H1 (cell line): ENCODE measurements at regions not wholly inside any gene's neighbourhood (a gene's known extent, or its start where the extent isn't known, plus 50 kb on each side); places are given as distances from the start of the nearest gene placed in this dataset.

Source experiments
- E2F6 ChIP-seq: IDR thresholded peaks from 2 replicates; pipeline ENCODE4 v1.6.1; 2012; ENCODE audit warnings: inconsistent platforms
- FOSL1 ChIP-seq: IDR thresholded peaks from 2 replicates; pipeline ENCODE4 v1.6.1; 2011; ENCODE audit warnings: mild to moderate bottlenecking, low read depth, low read length, moderate library complexity; ENCODE audit not compliant: insufficient read depth
- JUN ChIP-seq: IDR thresholded peaks from 2 replicates; pipeline ENCODE4 v1.6.1; 2011; ENCODE audit warnings: low read depth, mild to moderate bottlenecking, improper control_type of control experiment, low read length
- POLR2AphosphoS5 ChIP-seq: IDR thresholded peaks from 2 replicates; pipeline ENCODE4 v1.6.1; 2011; ENCODE audit warnings: low read depth, low read length
- RAD21 ChIP-seq, 2 experiments: IDR thresholded peaks in 1 of 2; conservative IDR thresholded peaks in 1 of 2; 2 replicates each; pipeline ENCODE4 v1.6.1; 2011; ENCODE audit warnings: low read depth in 2 of 2, low read length in 2 of 2, improper control_type of control experiment in 1 of 2, inconsistent platforms in 1 of 2, mild to moderate bottlenecking in 1 of 2, moderate library complexity in 1 of 2
- RBBP5 ChIP-seq: IDR thresholded peaks from 2 replicates; pipeline ENCODE4 v1.7.1; 2012; ENCODE audit warnings: low read depth, mild to moderate bottlenecking, inconsistent platforms, low read length, moderate library complexity, borderline replicate concordance
- RFX5 ChIP-seq: IDR thresholded peaks from 2 replicates; pipeline ENCODE4 v1.6.1; 2011; ENCODE audit warnings: low read depth, low read length, improper control_type of control experiment, borderline replicate concordance
- SP4 ChIP-seq: IDR thresholded peaks from 2 replicates; pipeline ENCODE4 v1.6.1; 2012; ENCODE audit warnings: low read length, inconsistent platforms
- TEAD4 ChIP-seq: IDR thresholded peaks from 2 replicates; pipeline ENCODE4 v1.6.1; 2012; ENCODE audit warnings: low read depth, low read length, inconsistent platforms, mixed read lengths
- YY1 ChIP-seq: IDR thresholded peaks from 2 replicates; pipeline ENCODE4 v1.6.1; 2011; ENCODE audit warnings: low read depth, mild to moderate bottlenecking, low read length
- TF ChIP-seq, protein P1 (sequence below): fragments of 300-600 bp; sonication (generic); IDR thresholded peaks from 2 replicates; pipeline ENCODE4 v1.7.1; 2012; ENCODE audit warnings: low read length, moderate library complexity, mild to moderate bottlenecking, inconsistent platforms; ENCODE audit not compliant: insufficient replicate concordance

GRCh38 chr4:130563889-130564418 is 1468.0 kb downstream of the C4orf33 start (continued):
- TF ChIP-seq, protein P1, sequence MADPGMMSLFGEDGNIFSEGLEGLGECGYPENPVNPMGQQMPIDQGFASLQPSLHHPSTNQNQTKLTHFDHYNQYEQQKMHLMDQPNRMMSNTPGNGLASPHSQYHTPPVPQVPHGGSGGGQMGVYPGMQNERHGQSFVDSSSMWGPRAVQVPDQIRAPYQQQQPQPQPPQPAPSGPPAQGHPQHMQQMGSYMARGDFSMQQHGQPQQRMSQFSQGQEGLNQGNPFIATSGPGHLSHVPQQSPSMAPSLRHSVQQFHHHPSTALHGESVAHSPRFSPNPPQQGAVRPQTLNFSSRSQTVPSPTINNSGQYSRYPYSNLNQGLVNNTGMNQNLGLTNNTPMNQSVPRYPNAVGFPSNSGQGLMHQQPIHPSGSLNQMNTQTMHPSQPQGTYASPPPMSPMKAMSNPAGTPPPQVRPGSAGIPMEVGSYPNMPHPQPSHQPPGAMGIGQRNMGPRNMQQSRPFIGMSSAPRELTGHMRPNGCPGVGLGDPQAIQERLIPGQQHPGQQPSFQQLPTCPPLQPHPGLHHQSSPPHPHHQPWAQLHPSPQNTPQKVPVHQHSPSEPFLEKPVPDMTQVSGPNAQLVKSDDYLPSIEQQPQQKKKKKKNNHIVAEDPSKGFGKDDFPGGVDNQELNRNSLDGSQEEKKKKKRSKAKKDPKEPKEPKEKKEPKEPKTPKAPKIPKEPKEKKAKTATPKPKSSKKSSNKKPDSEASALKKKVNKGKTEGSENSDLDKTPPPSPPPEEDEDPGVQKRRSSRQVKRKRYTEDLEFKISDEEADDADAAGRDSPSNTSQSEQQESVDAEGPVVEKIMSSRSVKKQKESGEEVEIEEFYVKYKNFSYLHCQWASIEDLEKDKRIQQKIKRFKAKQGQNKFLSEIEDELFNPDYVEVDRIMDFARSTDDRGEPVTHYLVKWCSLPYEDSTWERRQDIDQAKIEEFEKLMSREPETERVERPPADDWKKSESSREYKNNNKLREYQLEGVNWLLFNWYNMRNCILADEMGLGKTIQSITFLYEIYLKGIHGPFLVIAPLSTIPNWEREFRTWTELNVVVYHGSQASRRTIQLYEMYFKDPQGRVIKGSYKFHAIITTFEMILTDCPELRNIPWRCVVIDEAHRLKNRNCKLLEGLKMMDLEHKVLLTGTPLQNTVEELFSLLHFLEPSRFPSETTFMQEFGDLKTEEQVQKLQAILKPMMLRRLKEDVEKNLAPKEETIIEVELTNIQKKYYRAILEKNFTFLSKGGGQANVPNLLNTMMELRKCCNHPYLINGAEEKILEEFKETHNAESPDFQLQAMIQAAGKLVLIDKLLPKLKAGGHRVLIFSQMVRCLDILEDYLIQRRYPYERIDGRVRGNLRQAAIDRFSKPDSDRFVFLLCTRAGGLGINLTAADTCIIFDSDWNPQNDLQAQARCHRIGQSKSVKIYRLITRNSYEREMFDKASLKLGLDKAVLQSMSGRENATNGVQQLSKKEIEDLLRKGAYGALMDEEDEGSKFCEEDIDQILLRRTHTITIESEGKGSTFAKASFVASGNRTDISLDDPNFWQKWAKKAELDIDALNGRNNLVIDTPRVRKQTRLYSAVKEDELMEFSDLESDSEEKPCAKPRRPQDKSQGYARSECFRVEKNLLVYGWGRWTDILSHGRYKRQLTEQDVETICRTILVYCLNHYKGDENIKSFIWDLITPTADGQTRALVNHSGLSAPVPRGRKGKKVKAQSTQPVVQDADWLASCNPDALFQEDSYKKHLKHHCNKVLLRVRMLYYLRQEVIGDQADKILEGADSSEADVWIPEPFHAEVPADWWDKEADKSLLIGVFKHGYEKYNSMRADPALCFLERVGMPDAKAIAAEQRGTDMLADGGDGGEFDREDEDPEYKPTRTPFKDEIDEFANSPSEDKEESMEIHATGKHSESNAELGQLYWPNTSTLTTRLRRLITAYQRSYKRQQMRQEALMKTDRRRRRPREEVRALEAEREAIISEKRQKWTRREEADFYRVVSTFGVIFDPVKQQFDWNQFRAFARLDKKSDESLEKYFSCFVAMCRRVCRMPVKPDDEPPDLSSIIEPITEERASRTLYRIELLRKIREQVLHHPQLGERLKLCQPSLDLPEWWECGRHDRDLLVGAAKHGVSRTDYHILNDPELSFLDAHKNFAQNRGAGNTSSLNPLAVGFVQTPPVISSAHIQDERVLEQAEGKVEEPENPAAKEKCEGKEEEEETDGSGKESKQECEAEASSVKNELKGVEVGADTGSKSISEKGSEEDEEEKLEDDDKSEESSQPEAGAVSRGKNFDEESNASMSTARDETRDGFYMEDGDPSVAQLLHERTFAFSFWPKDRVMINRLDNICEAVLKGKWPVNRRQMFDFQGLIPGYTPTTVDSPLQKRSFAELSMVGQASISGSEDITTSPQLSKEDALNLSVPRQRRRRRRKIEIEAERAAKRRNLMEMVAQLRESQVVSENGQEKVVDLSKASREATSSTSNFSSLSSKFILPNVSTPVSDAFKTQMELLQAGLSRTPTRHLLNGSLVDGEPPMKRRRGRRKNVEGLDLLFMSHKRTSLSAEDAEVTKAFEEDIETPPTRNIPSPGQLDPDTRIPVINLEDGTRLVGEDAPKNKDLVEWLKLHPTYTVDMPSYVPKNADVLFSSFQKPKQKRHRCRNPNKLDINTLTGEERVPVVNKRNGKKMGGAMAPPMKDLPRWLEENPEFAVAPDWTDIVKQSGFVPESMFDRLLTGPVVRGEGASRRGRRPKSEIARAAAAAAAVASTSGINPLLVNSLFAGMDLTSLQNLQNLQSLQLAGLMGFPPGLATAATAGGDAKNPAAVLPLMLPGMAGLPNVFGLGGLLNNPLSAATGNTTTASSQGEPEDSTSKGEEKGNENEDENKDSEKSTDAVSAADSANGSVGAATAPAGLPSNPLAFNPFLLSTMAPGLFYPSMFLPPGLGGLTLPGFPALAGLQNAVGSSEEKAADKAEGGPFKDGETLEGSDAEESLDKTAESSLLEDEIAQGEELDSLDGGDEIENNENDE, result no peak
- TF ChIP-seq YY1 (no peak), POLR2AphosphoS5 (no peak), RFX5 (no peak), SP4 (no peak), RBBP5 (no peak), E2F6 (no peak), RAD21 (IDR thresholded peaks at IDR 0.05 in 1 of 2, conservative IDR thresholded peaks at IDR 0.05 in 1 of 2; ENCODE audit: low read depth in 2 of 2, low read length in 2 of 2) (no peak), JUN (no peak), TEAD4 (no peak), FOSL1 (no peak)
